ENCODE measurements at regions not wholly inside any gene's neighbourhood (a gene's known extent, or its start where the extent isn't known, plus 50 kb on each side); places are given as distances from the start of the nearest gene placed in this dataset.

DNA sequence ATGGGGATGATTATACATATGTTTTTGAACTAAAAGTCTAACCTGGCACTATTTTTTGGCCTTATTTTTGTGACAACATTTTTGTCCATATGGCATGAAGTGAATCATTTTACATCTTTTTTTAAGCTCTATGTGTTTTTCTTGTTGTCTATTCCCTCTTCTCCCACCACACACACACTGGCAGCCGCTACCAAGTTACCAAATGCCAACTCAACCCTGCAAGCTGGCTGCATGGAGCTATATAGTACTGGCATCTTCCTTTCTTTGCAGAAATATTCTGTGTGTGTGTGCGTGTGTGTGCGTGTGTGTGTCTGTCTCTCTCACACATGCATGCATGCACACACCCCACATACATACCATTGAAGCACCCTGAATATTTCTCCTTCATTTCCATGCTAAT, 278.9 kb upstream of the SOX5 start:
- H3K9me3 Mint-ChIP-seq: no peaks in the 10 kb centered on the region
- DNase-seq (no peak), ATAC-seq (no peak)
- peaks cover 4% of the 10 kb centered on the region for H3K27me3 Mint-ChIP-seq (ENCODE audit: low read depth)
- no peak overlapping the region for H3K4me3 Mint-ChIP-seq
- H3K36me3 Mint-ChIP-seq (ENCODE audit: insufficient read depth): no peaks in the 10 kb centered on the region
- no peaks in the 10 kb centered on the region for H3K4me1 Mint-ChIP-seq (ENCODE audit: low read depth)

- no peak for ATAC-seq
- H3K4me1 Mint-ChIP-seq (ENCODE audit: low read depth): no peaks in the 10 kb centered on the region
Observed at GRCh38 chr12:24227551-24227950, 278.1 kb upstream of the SOX5 start.

GRCh38 chr12:24226745-24227350, 277.4 kb upstream of the SOX5 start:
- DNase-seq (no peak), ATAC-seq (no peak)
- peaks cover 4% of the 10 kb centered on the region for H3K27me3 Mint-ChIP-seq (ENCODE audit: low read depth)
- H3K4me1 Mint-ChIP-seq (ENCODE audit: low read depth): no peaks in the 10 kb centered on the region
- H3K4me3 Mint-ChIP-seq: no peak overlapping the region
- H3K36me3 Mint-ChIP-seq (ENCODE audit: insufficient read depth): no peaks in the 10 kb centered on the region
- peaks cover 3% of the 10 kb centered on the region for H3K9me3 Mint-ChIP-seq

More at GRCh38 chr12:24227551-24227950, 278.1 kb upstream of the SOX5 start:
- Mint-ChIP-seq H3K27me3 (ENCODE audit: low read depth) (peaks cover 4% of the 10 kb centered on the region), H3K36me3 (ENCODE audit: insufficient read depth) (no peaks in the 10 kb centered on the region), H3K4me3 (no peak overlapping the region), H3K9me3 (no peaks in the 10 kb centered on the region)
- no peak for DNase-seq

- DNase-seq (no peak), ATAC-seq (no peak)
- H3K27me3 Mint-ChIP-seq (ENCODE audit: low read depth): peaks cover 4% of the 10 kb centered on the region
- H3K4me3 Mint-ChIP-seq: no peak overlapping the region
- no peaks in the 10 kb centered on the region for H3K4me1 Mint-ChIP-seq (ENCODE audit: low read depth)
- peaks cover 3% of the 10 kb centered on the region for H3K9me3 Mint-ChIP-seq
- H3K36me3 Mint-ChIP-seq (ENCODE audit: insufficient read depth): no peaks in the 10 kb centered on the region
Observed at GRCh38 chr12:24224401-24224800, 274.9 kb upstream of the SOX5 start.

DNA sequence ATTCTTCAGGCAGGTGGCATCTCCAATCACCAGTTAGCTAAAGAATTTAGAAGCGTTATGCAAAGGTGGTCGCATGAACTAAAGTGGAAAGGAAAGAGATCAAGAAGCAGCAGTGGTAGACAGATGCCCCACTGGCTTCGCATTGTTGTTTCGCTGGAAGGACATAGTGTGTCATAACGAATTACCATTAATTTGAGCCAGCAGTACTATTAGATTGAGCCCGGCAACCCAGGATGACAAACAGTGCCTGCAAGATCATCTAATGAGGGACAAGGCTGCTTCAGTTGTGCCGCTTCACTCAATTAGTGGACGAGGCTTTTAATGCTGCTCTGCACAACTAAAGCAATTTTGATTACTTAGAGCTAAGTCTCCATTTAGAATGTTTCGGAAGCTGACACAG, 274.5 kb upstream of the SOX5 start:
- no peaks in the 10 kb centered on the region for H3K36me3 Mint-ChIP-seq (ENCODE audit: insufficient read depth)
- no peak overlapping the region for H3K4me3 Mint-ChIP-seq
- ATAC-seq (no peak), DNase-seq (no peak)
- H3K27me3 Mint-ChIP-seq (ENCODE audit: low read depth): peaks cover 4% of the 10 kb centered on the region
- peaks cover 3% of the 10 kb centered on the region for H3K9me3 Mint-ChIP-seq
- H3K4me1 Mint-ChIP-seq (ENCODE audit: low read depth): no peaks in the 10 kb centered on the region

- Mint-ChIP-seq H3K4me3 (no peak overlapping the region), H3K36me3 (ENCODE audit: insufficient read depth) (no peaks in the 10 kb centered on the region), H3K27me3 (ENCODE audit: low read depth) (no peaks in the 10 kb centered on the region), H3K4me1 (ENCODE audit: low read depth) (no peaks in the 10 kb centered on the region), H3K9me3 (peaks cover 3% of the 10 kb centered on the region)
- DNase-seq (no peak), ATAC-seq (no peak)
Observed at GRCh38 chr12:24222968-24223367, 273.5 kb upstream of the SOX5 start.

- Mint-ChIP-seq H3K36me3 (ENCODE audit: insufficient read depth) (no peaks in the 10 kb centered on the region), H3K27me3 (ENCODE audit: low read depth) (no peaks in the 10 kb centered on the region), H3K9me3 (peaks cover 3% of the 10 kb centered on the region), H3K4me1 (ENCODE audit: low read depth) (no peaks in the 10 kb centered on the region), H3K4me3 (no peak overlapping the region)
- DNase-seq (no peak), ATAC-seq (no peak)
Observed at GRCh38 chr12:24212496-24212895, 263.0 kb upstream of the SOX5 start.

DNA sequence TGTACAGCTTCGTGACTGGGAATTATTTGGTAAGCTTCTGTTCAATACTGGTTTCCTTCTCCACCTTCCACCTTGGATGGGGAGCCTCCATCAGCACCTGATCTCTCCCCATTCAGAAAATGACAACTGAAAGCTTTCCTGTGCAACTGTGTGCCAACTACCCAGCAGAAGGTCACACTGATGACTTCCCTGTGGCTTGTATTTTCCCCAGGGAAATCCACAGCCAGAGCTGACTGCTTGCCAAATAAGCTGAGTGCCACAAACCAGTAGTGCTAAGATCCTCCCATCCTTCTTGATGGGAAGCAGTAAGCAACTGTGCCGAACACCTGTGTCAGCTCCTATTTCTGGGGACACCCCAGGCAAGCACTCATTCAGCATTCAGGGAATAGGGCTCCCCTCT, 257.2 kb upstream of the SOX5 start:
- H3K27me3 Mint-ChIP-seq (ENCODE audit: low read depth): no peaks in the 10 kb centered on the region
- H3K4me3 Mint-ChIP-seq: no peak overlapping the region
- DNase-seq (no peak), ATAC-seq (no peak)
- H3K9me3 Mint-ChIP-seq: peaks cover 10% of the 10 kb centered on the region
- H3K36me3 Mint-ChIP-seq (ENCODE audit: insufficient read depth): no peaks in the 10 kb centered on the region
- H3K4me1 Mint-ChIP-seq (ENCODE audit: low read depth): no peaks in the 10 kb centered on the region

DNA sequence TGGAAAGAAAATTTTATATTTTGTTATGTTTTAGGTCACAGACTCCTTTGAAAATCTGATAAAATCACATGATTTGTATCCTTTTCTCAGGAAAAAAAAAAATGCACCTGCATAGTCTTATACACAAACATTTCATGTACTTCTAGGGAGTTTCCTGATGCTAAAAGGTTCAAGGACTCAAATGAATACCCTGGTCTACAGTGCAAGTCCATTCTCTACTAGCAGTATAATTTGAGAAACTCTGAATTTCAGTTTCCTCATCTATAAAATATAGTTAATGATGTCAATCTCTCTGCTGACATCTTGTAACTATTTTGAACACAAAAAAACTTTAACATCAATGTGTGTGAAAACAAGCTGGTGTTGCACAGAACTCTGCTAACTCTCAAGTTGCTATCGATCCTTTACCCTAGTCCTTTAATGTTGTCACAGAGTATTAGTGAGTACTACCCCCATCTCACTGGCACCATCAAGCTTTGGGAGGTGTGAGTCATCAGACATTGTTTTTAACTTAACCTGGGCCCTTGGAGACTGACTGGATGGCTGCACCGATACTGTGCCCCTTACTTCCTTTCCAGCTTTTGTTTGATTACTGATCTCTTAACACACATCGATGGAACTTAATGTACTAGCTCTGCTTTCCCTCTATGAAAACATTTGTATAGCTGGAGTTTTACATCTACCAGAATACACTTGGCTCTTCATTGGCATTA, 251.9 kb upstream of the SOX5 start:
- Mint-ChIP-seq H3K27me3 (ENCODE audit: low read depth) (no peaks in the 10 kb centered on the region), H3K4me3 (no peak overlapping the region), H3K4me1 (ENCODE audit: low read depth) (no peaks in the 10 kb centered on the region), H3K9me3 (peaks cover 9% of the 10 kb centered on the region), H3K36me3 (ENCODE audit: insufficient read depth) (no peaks in the 10 kb centered on the region)
- DNase-seq: no peak
- no peak for ATAC-seq

DNA sequence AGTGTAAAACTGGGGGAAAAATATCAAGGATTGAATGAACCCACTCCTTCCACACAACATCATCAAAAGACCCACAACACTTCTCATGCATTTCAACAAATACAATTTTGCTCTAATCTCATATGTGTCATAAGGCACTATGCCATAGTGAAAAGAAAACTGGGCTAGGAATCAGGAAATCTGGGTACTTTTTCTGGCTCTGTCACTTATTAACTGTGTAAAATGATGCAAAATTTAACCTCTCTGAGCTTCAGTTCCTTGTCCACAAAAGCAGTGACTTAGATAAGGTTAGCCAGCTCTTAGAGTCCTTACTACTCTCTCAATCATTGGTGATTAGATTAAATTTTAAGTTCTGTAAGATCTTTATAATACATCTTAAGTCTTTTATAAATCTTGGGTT, 250.5 kb upstream of the SOX5 start:
- DNase-seq (no peak), ATAC-seq (no peak)
- Mint-ChIP-seq H3K9me3 (peaks cover 9% of the 10 kb centered on the region), H3K36me3 (ENCODE audit: insufficient read depth) (no peaks in the 10 kb centered on the region), H3K27me3 (ENCODE audit: low read depth) (no peaks in the 10 kb centered on the region), H3K4me3 (no peak overlapping the region), H3K4me1 (ENCODE audit: low read depth) (no peaks in the 10 kb centered on the region)

GRCh38 chr12:24198936-24199671, 249.6 kb upstream of the SOX5 start:
- ATAC-seq (no peak), DNase-seq (no peak)
- Mint-ChIP-seq H3K4me1 (ENCODE audit: low read depth) (no peaks in the 10 kb centered on the region), H3K4me3 (no peak overlapping the region), H3K9me3 (peaks cover 9% of the 10 kb centered on the region), H3K27me3 (ENCODE audit: low read depth) (no peaks in the 10 kb centered on the region), H3K36me3 (ENCODE audit: insufficient read depth) (no peaks in the 10 kb centered on the region)

- Mint-ChIP-seq H3K4me3 (no peak overlapping the region), H3K4me1 (ENCODE audit: low read depth) (no peaks in the 10 kb centered on the region), H3K36me3 (ENCODE audit: insufficient read depth) (no peaks in the 10 kb centered on the region), H3K9me3 (peaks cover 3% of the 10 kb centered on the region), H3K27me3 (ENCODE audit: low read depth) (no peaks in the 10 kb centered on the region)
- no peak for ATAC-seq
- no peak for DNase-seq
Observed at GRCh38 chr12:24198070-24198469, 248.6 kb upstream of the SOX5 start.

- Mint-ChIP-seq H3K4me3 (no peak overlapping the region), H3K4me1 (ENCODE audit: low read depth) (no peaks in the 10 kb centered on the region), H3K27me3 (ENCODE audit: low read depth) (no peaks in the 10 kb centered on the region), H3K9me3 (peaks cover 3% of the 10 kb centered on the region), H3K36me3 (ENCODE audit: insufficient read depth) (no peaks in the 10 kb centered on the region)
- no peak for DNase-seq
- ATAC-seq: no peak
Observed at GRCh38 chr12:24197532-24197931, 248.1 kb upstream of the SOX5 start.

GRCh38 chr12:24195063-24195462, 245.6 kb upstream of the SOX5 start:
- no peak for ATAC-seq

DNA sequence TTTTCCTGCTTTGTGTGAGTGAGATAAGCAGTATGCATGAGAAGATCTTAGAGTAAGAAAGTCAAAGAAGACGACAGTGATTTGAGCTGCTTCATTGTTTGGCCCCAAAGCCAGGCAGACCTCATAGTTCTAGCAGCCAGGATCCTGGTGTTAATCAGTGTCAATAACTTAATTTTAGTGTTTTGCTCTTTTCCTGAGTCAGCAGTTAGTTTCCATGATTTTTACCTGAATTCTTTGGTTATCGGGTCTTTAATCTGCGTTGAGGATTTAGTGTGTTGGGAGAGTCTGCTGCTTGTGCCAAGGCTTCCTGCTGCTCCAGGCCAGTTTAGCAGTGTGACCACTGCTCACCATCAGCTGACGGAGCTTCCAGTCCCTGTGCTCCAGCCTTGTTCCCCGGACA, 241.6 kb upstream of the SOX5 start:
- DNase-seq: no peak
- Mint-ChIP-seq H3K9me3 (no peaks in the 10 kb centered on the region), H3K27me3 (ENCODE audit: low read depth) (no peaks in the 10 kb centered on the region), H3K36me3 (ENCODE audit: insufficient read depth) (no peaks in the 10 kb centered on the region), H3K4me3 (no peak overlapping the region), H3K4me1 (ENCODE audit: low read depth) (no peaks in the 10 kb centered on the region)
- ATAC-seq: no peak

More at GRCh38 chr12:24195063-24195462, 245.6 kb upstream of the SOX5 start:
- H3K4me1 Mint-ChIP-seq (ENCODE audit: low read depth): no peaks in the 10 kb centered on the region
- H3K9me3 Mint-ChIP-seq: peaks cover 3% of the 10 kb centered on the region
- no peaks in the 10 kb centered on the region for H3K36me3 Mint-ChIP-seq (ENCODE audit: insufficient read depth)
- DNase-seq: no peak
- H3K4me3 Mint-ChIP-seq: no peak overlapping the region
- no peaks in the 10 kb centered on the region for H3K27me3 Mint-ChIP-seq (ENCODE audit: low read depth)
